OCI-LY1 (cell line): ENCODE measurements at regions not wholly inside any gene's neighbourhood (a gene's known extent, or its start where the extent isn't known, plus 50 kb on each side); places are given as distances from the start of the nearest gene placed in this dataset.

ENCODE experiments used
- H2AFZ ChIP-seq: fragments of 200-600 bp; sonication (generic), shearing (Covaris generic); 2 replicates; pipeline ENCODE4 v1.6.0; 2014; ENCODE audit warnings: antibody characterized with exemption, mild to moderate bottlenecking, low read length
- H3F3A ChIP-seq: fragments of 200-600 bp; sonication (generic), shearing (Covaris generic); 2 replicates; pipeline ENCODE4 v1.6.0; 2014; ENCODE audit warnings: mild to moderate bottlenecking, antibody characterized with exemption, low read length, moderate library complexity; ENCODE audit not compliant: insufficient read depth
- H3K27ac ChIP-seq: fragments of 200-600 bp; sonication (generic); 2 replicates; pipeline ENCODE4 v1.5.1; 2014; ENCODE audit warnings: low read length, mixed run types, mild to moderate bottlenecking, low read depth; ENCODE audit not compliant: poor library complexity, severe bottlenecking
- H3K27me3 ChIP-seq: fragments of 200-600 bp; sonication (generic); 2 replicates; pipeline ENCODE4 v1.6.0; 2014; ENCODE audit warnings: antibody characterized with exemption, mild to moderate bottlenecking, low read length, moderate library complexity; ENCODE audit not compliant: insufficient read depth
- H3K36me3 ChIP-seq: fragments of 200-600 bp; sonication (generic); 2 replicates; pipeline ENCODE4 v1.6.1; 2014; ENCODE audit warnings: mild to moderate bottlenecking, antibody characterized with exemption, low read length, moderate library complexity, mixed read lengths; ENCODE audit not compliant: insufficient read depth
- H3K4me1 ChIP-seq: fragments of 200-600 bp; sonication (generic); 2 replicates; pipeline ENCODE4 v1.5.1; 2014; ENCODE audit warnings: mild to moderate bottlenecking, low read length, moderate library complexity; ENCODE audit not compliant: insufficient read depth, severe bottlenecking
- H3K4me2 ChIP-seq: fragments of 200-600 bp; sonication (generic), shearing (Covaris generic); 2 replicates; pipeline ENCODE4 v1.6.1; 2014; ENCODE audit warnings: low read length
- H3K4me3 ChIP-seq: fragments of 200-600 bp; sonication (generic); 2 replicates; pipeline ENCODE4 v1.5.1; 2014; ENCODE audit warnings: low read length, low read depth, mild to moderate bottlenecking, mixed read lengths; ENCODE audit not compliant: poor library complexity, severe bottlenecking
- H3K79me2 ChIP-seq: fragments of 200-600 bp; shearing (Covaris generic); 2 replicates; pipeline ENCODE4 v1.6.1; 2016; ENCODE audit warnings: mixed run types, low read length, mixed read lengths; ENCODE audit not compliant: insufficient read depth
- H3K9ac ChIP-seq: fragments of 200-600 bp; sonication (generic), shearing (Covaris generic); 2 replicates; pipeline ENCODE4 v1.6.1; 2014; ENCODE audit warnings: mild to moderate bottlenecking, low read length, mixed read lengths
- H3K9me2 ChIP-seq: fragments of 200-600 bp; sonication (generic), shearing (Covaris generic); 2 replicates; pipeline ENCODE4 v1.6.1; 2014; ENCODE audit warnings: low read depth, mild to moderate bottlenecking, low read length, mixed read lengths
- H3K9me3 ChIP-seq: fragments of 200-600 bp; shearing (Covaris generic); 2 replicates; pipeline ENCODE4 v1.6.1; 2014; ENCODE audit warnings: low read length, mixed read lengths
- H4K20me1 ChIP-seq: fragments of 200-600 bp; sonication (generic), shearing (Covaris generic); 2 replicates; pipeline ENCODE4 v1.6.0; 2016; ENCODE audit warnings: mild to moderate bottlenecking, low read length; ENCODE audit not compliant: insufficient read depth
- CTCF ChIP-seq: fragments of 200-600 bp; sonication (generic), shearing (Covaris generic); IDR thresholded peaks from 2 replicates; pipeline ENCODE4 v1.5.1; 2017; ENCODE audit warnings: mild to moderate bottlenecking, antibody characterized with exemption, low read length, moderate library complexity, mixed read lengths
- EZH2 ChIP-seq: fragments of 200-600 bp; sonication (generic), shearing (Covaris generic); IDR thresholded peaks from 2 replicates; pipeline ENCODE4 v1.8.0; 2017; ENCODE audit warnings: borderline replicate concordance, mixed run types, mild to moderate bottlenecking, antibody characterized with exemption, low read length, moderate library complexity, mixed read lengths

- H3K4me3 ChIP-seq = no peak overlapping the region
- H3K9me3 ChIP-seq = no peaks in the 10 kb centered on the region
- no peaks in the 10 kb centered on the region for H3F3A ChIP-seq
- H3K27ac ChIP-seq = no peak overlapping the region
- TF ChIP-seq EZH2 = no peak
- TF ChIP-seq CTCF = no peak
- no peak overlapping the region for H3K4me2 ChIP-seq
- H3K79me2 ChIP-seq = no peaks in the 10 kb centered on the region
- H4K20me1 ChIP-seq = no peaks in the 10 kb centered on the region
- no peak overlapping the region for H3K9ac ChIP-seq
- no peaks in the 10 kb centered on the region for H3K4me1 ChIP-seq
- no peaks in the 10 kb centered on the region; the same call in 1 of the 2 replicates for H3K27me3 ChIP-seq
- H2AFZ ChIP-seq = no peak overlapping the region
- H3K36me3 ChIP-seq = no peaks in the 10 kb centered on the region
- no peaks in the 10 kb centered on the region for H3K9me2 ChIP-seq
Observed at GRCh38 chr13:44307255-44307654, 66.4 kb upstream of the SERP2 start.

- Histone ChIP-seq H3K27ac (no peak overlapping the region), H3K4me2 (no peak overlapping the region), H3K4me1 (no peaks in the 10 kb centered on the region), H3K9me3 (no peaks in the 10 kb centered on the region), H3K36me3 (no peaks in the 10 kb centered on the region), H3F3A (no peaks in the 10 kb centered on the region), H3K27me3 (no peaks in the 10 kb centered on the region; the same call in 1 of the 2 replicates), H2AFZ (no peak overlapping the region), H3K9me2 (no peaks in the 10 kb centered on the region), H3K9ac (no peak overlapping the region), H3K79me2 (no peaks in the 10 kb centered on the region), H4K20me1 (no peaks in the 10 kb centered on the region), H3K4me3 (no peak overlapping the region)
- no peak for TF ChIP-seq CTCF
- TF ChIP-seq EZH2 = no peak
Observed at GRCh38 chr13:44307844-44308243, 65.8 kb upstream of the SERP2 start.

GRCh38 chr13:44308352-44308751 lies 65.3 kb upstream of the SERP2 start:
- Histone ChIP-seq H3K9me2 (no peaks in the 10 kb centered on the region), H3K4me2 (no peak overlapping the region), H3K9ac (no peak overlapping the region), H3K36me3 (no peaks in the 10 kb centered on the region), H3K4me3 (no peak overlapping the region), H3K27me3 (no peaks in the 10 kb centered on the region; the same call in 1 of the 2 replicates), H3K9me3 (no peaks in the 10 kb centered on the region), H3K27ac (no peak overlapping the region), H3K4me1 (no peaks in the 10 kb centered on the region), H3K79me2 (no peaks in the 10 kb centered on the region), H4K20me1 (no peaks in the 10 kb centered on the region), H3F3A (no peaks in the 10 kb centered on the region), H2AFZ (no peak overlapping the region)
- TF ChIP-seq CTCF (no peak), EZH2 (no peak)
